ENCODE measurements at regions not wholly inside any gene's neighbourhood (a gene's known extent, or its start where the extent isn't known, plus 50 kb on each side); places are given as distances from the start of the nearest gene placed in this dataset.

GRCh38 chr6:27836141-27836782 is 75.9 kb downstream of the OR2B2 start:
- FAIRE-seq (no peak), ATAC-seq (no peak), DNase-seq (ENCODE audit: low spot score) (no peak)
- in situ Hi-C loops (cut with HindIII; ENCODE audit: extremely low pct_ligation_motif_present, low pct_unique_long_range_greater_than_20kb), result loop anchor here (5.0 to 10.0 kb wide), 2 partner anchors 56 to 1631 kb away; a partner anchor contains a TSS
- Histone ChIP-seq H3K79me2 (ENCODE audit: insufficient read depth, low read length) (peaks cover 30% of the 10 kb centered on the region), H3K36me3 (replicated peaks in 1 of 2; ENCODE audit: control insufficient read depth in 1 of 2, insufficient read depth in 2 of 2, low read length in 2 of 2) (no peaks in the 10 kb centered on the region), H4K20me1 (ENCODE audit: insufficient read depth, low read length) (no peaks in the 10 kb centered on the region), H3K27me3 (ENCODE audit: control insufficient read depth in 1 of 2, insufficient read depth in 2 of 2, low read length in 2 of 2) (no peaks in the 10 kb centered on the region; a peak in 1 of 5 replicates), H3K4me1 (ENCODE audit: insufficient read depth, low read length) (peaks cover 38% of the 10 kb centered on the region), H3K4me2 (ENCODE audit: low read depth, low read length) (peak overlapping the region; percentile 100), H2AFZ (ENCODE audit: low read length) (no peak overlapping the region), H3K9ac (ENCODE audit: insufficient read depth, low read depth, low read length) (peak overlapping the region; percentile 93), H3K9me3 (ENCODE audit: low read length) (no peaks in the 10 kb centered on the region), H3K27ac (ENCODE audit: extremely low read length, insufficient read depth, low read length) (peak overlapping the region; percentile 92), H3K4me3 (replicated peaks in 1 of 3; ENCODE audit: insufficient read depth in 1 of 3, low read depth in 2 of 3, low read length in 3 of 3) (peak overlapping the region; percentile 78 to 83 (median 79))
- POLR2A ChIA-PET, result interaction anchor here (1.3 to 6.7 kb wide), 16 partner anchors 7 to 1791 kb away, joined by 3 to 323 read pairs (median 13); partner anchors contain the start of gene ZNF184
- intact Hi-C loops (cut with micrococcal nuclease; ENCODE audit: unreplicated experiment), result loop anchor here (5.0 to 10.0 kb wide), 2 partner anchors 1641 to 1714 kb away; a partner anchor contains a TSS
- CTCF ChIA-PET (ENCODE audit: low intra/inter-chr PET ratio, low total read pairs), result no interaction called here
- BruUV-seq (replicated peaks), result no TSS peak
- 14% methylated on average over 3 of the region's 3 CpGs for WGBS (ENCODE audit: low lambda C conversion rate)
- TF ChIP-seq MEIS1 (CRISPR knock-in tag; IDR thresholded peaks at IDR 0.05; ENCODE audit: borderline replicate concordance) (no peak), ZNF619 (CRISPR knock-in tag; IDR thresholded peaks at IDR 0.05) (no peak), ZFP36L2 (CRISPR knock-in tag; IDR thresholded peaks at IDR 0.05) (no peak), ZNF530 (CRISPR knock-in tag; IDR thresholded peaks at IDR 0.05; ENCODE audit: low read depth) (no peak), GPN1 (CRISPR knock-in tag; IDR thresholded peaks at IDR 0.05; ENCODE audit: borderline replicate concordance) (no peak), ZNF350 (CRISPR knock-in tag; IDR thresholded peaks at IDR 0.05; ENCODE audit: borderline replicate concordance, low read depth) (no peak), MLXIP (CRISPR knock-in tag; IDR thresholded peaks at IDR 0.05; ENCODE audit: borderline replicate concordance) (no peak), HOMEZ (CRISPR knock-in tag; IDR thresholded peaks at IDR 0.05; ENCODE audit: low read depth) (no peak), STAT6 (CRISPR knock-in tag; IDR thresholded peaks at IDR 0.05; ENCODE audit: borderline replicate concordance) (no peak), MTF1 (CRISPR knock-in tag; IDR thresholded peaks at IDR 0.05) (no peak), ZNF510 (CRISPR knock-in tag; IDR thresholded peaks at IDR 0.05; ENCODE audit: low read depth) (no peak), GZF1 (CRISPR knock-in tag; IDR thresholded peaks at IDR 0.05) (0 out of 2 replicates have a peak, but pooled peaks have one; percentile 18), HMG20A (CRISPR knock-in tag; IDR thresholded peaks at IDR 0.05; ENCODE audit: borderline replicate concordance) (no peak), SRSF1 (optimal IDR thresholded peaks at IDR 0.05; ENCODE audit: low read depth, low read length) (no peak), ZNF792 (CRISPR knock-in tag; IDR thresholded peaks at IDR 0.05) (no peak), MATR3 (CRISPR knock-in tag; IDR thresholded peaks at IDR 0.05) (no peak), HNF4G (IDR thresholded peaks at IDR 0.05; ENCODE audit: borderline replicate concordance, low read depth, low read length) (0 out of 2 replicates have a peak, but pooled peaks have one; percentile 33), HNF4G (CRISPR knock-in tag; IDR thresholded peaks at IDR 0.05; ENCODE audit: borderline replicate concordance, low read depth) (no peak), ISL2 (CRISPR knock-in tag; IDR thresholded peaks at IDR 0.05) (no peak)

Measured in HepG2 (cell line).